Choroid plexus epithelial cell (primary cell): ENCODE measurements at regions not wholly inside any gene's neighbourhood (a gene's known extent, or its start where the extent isn't known, plus 50 kb on each side); places are given as distances from the start of the nearest gene placed in this dataset.
"Not testable (repeated sequence)": the region's sequence is repeated elsewhere in the genome, so short reads cannot be mapped to it uniquely, and the experiment has no call there.

ENCODE experiments used
- DNase-seq: peaks from one replicate; pipeline ENCODE4 v3.0.0-alpha.2; 2010; ENCODE audit warnings: low read depth
- H3K4me3 ChIP-seq: 2 replicates; pipeline ENCODE4 v1.5.1; 2011; ENCODE audit warnings: low read depth, mild to moderate bottlenecking, control low read depth, low read length, moderate library complexity
- TF ChIP-seq, protein P1 (sequence below): conservative IDR thresholded peaks from 2 replicates; pipeline ENCODE4 v1.5.1; 2011; ENCODE audit warnings: low read depth, mild to moderate bottlenecking, control low read depth, inconsistent platforms, low read length, moderate library complexity

DNA sequence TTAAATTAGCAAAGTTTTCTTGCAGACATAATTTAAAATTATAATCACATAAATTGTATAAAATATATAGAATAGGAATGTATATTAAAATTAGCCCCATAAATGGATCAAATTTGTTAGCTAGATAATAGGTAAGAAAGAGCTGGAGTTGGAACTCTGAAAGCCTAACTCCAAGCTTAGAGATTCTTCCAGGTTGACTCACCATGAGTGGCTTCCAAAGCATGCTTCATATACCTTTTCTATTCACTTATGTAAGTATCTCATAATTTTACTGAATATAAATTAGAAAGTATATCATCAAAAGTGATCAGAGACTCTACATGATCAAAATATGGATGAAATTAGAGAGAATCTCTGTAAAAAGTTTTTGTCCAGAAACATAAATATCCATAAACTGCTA, 320.7 kb upstream of the MAGI2 start:
- TF ChIP-seq, protein P1, sequence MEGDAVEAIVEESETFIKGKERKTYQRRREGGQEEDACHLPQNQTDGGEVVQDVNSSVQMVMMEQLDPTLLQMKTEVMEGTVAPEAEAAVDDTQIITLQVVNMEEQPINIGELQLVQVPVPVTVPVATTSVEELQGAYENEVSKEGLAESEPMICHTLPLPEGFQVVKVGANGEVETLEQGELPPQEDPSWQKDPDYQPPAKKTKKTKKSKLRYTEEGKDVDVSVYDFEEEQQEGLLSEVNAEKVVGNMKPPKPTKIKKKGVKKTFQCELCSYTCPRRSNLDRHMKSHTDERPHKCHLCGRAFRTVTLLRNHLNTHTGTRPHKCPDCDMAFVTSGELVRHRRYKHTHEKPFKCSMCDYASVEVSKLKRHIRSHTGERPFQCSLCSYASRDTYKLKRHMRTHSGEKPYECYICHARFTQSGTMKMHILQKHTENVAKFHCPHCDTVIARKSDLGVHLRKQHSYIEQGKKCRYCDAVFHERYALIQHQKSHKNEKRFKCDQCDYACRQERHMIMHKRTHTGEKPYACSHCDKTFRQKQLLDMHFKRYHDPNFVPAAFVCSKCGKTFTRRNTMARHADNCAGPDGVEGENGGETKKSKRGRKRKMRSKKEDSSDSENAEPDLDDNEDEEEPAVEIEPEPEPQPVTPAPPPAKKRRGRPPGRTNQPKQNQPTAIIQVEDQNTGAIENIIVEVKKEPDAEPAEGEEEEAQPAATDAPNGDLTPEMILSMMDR: no peak
- no peak overlapping the region for H3K4me3 ChIP-seq
- DNase-seq: peak; percentile 43

DNA sequence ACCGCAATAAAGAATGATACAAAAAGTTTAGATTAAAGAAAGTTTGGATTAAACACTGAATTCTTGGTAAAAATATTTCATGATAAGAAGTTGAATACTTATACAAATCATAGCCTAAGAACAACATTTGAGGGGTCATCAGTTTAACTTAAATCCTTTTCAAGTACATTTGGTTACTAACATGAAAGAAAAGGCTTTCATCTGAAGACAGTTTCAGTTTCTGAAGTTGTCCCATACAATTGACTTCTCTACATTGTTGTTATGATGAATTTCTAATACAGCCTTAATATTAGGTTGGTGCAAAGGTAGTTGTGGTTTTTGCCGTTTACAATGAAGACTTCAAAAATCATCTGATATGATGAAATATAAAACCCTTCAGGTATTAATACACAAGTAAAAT, 317.5 kb upstream of the MAGI2 start:
- no peak for DNase-seq
- H3K4me3 ChIP-seq: no peak overlapping the region
- TF ChIP-seq, protein P1: no peak

DNA sequence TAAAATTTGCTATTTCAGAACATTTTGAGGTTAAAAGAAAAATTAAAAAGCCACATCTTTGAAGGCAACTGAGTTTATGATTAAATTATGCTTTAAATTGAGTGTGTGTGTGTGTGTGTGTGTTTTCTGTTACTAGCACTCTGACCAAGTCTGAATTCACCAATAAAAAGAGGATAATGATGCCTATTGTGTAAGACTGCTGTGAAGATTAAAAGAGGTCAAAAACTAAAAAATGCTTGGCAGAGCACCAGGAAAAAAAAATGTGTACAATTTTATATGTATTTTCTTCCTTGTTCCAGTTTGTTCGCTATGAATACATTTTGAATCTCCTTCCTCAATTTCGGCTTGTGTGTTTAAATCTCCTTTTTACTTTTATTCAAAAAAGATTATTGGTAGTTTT, 316.6 kb upstream of the MAGI2 start:
- no peak overlapping the region for H3K4me3 ChIP-seq
- TF ChIP-seq, protein P1: no peak
- peak; percentile 70 for DNase-seq

DNA sequence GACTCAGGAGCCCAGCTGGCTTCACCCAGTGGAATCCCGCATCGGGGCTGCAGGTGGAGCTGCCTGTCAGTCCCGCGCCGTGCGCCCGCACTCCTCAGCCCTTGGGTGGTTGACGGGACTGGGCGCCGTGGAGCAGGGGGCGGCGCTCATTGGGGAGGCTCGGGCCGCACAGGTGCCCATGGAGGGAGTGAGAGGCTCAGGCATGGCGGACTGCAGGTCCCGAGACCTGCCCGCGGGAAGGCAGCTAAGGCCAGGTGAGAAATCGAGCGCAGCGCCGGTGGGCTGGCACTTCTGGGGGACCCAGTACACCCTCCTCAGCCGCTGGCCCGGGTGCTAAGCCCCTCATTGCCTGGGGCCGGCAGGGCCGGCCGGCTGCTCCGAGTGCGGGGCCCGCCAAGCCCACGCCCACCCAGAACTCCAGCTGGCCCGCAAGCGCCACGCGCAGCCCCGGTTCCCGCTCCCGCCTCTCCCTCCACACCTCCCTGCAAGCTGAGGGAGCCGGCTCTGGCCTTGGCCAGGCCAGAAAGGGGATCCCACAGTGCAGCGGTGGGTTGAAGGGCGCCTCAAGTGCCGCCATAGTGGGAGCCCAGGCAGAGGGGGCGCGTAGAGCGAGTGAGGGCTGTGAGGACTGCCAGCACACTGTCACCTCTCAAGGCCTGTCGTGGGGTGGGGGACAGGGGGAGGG, 314.6 kb upstream of the MAGI2 start:
- H3K4me3 ChIP-seq, DNase-seq: not testable (repeated sequence)

DNA sequence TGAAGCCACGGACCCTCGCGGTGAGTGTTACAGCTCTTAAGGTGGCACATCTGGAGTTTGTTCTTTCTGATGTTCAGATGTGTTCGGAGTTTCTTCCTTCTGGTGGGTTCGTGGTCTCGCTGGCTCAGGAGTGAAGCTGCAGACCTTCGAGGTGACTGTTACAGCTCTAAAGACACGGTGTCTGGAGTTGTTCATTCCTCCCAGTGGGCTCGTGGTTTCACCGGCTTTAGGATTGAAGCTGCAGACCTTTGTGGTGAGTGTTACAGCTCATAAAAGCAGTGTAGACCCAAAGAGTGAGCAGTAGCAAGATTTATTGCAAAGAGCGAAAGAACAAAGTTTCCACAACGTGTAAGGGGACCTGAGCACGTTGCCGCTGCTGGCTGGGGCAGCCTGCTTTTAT, 313.7 kb upstream of the MAGI2 start:
- not testable (repeated sequence) for DNase-seq, H3K4me3 ChIP-seq

DNA sequence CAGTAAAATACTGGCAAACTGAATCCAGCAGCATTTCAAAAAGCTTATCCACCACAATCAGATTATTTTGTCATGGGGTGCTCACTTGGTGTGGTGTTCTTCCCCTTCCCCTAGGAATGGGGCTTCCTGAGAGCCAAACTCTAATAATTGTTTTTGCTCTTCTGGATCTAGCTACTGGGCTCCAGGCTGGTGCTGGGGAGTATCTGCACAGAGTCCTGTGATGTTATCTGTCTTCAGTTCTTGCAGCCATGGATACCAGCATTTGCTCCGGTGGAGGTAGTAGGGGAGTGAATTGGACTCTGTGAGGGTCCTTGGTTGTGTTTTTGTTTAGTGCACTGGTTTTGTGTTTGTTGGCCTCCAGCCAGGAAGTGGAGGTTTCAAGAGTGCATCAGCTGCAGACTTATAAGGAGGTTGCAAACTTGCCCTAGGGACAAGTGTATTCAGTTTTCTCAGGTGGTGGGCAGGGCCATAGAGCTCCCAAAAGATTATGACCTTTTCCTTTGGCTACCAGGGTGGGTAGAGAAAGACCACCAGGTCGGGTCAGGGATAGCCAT, 308.5 kb upstream of the MAGI2 start:
- no peak overlapping the region for H3K4me3 ChIP-seq
- DNase-seq: peak; percentile 18
- TF ChIP-seq, protein P1: no peak

DNA sequence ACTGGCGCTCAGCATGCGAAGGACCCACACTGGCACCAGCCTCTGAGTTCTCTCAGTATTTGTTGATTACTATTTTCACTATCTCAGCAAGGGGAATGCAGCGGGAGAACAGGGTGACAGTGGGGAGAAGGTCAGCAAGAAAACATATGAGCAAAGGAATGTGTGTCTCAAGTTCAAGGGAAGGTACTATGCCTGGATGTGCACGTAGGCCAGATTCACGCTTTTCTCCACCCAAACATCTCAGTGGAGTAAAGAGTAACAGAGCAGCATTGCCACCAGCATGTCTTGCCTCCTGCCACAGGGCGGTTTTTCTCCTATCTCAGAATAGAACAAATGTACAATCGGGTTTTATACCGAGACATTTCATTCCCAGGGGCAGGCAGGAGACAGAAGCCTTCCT, 297.5 kb upstream of the MAGI2 start:
- H3K4me3 ChIP-seq, DNase-seq: not testable (repeated sequence)

DNA sequence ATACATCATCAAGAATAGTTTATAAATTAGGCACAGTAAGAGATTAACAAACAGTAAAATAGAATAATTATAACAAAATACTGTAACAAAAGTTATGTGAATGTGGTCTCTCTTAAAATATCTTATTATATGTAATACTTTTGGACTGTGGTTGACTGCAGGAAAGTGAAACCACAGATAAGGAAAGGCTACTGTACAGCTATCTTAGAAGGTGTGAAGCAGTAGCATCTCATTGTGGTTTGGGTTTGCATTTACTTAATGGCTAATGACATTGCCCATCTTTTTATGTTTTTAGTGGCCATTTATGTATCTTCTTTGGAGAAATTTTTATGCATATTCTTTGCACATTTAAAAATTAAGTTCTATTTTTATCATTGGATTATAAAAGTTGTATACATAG, 296.4 kb upstream of the MAGI2 start:
- TF ChIP-seq, protein P1: no peak
- DNase-seq: peak; percentile 24
- no peak overlapping the region for H3K4me3 ChIP-seq
